ENCODE measurements at regions not wholly inside any gene's neighbourhood (a gene's known extent, or its start where the extent isn't known, plus 50 kb on each side); places are given as distances from the start of the nearest gene placed in this dataset.

DNA sequence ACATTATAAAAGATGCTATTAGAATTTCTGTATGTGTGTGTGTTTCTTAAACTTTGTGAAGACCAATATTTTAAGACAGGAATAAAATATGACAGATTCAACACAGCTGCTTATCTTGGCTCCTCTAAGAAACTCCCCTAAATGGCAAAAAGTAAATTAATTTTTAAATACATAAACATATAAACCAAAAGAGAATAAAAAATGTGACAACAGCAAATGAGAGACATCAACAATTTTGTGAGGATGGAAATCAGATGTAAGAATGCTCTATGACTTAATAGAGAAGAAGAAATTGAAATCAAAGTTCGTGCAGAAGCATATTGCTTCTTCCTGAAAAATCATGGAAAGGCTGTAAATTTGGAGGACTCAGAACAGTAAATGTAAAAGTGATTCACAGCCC lies 1083.8 kb downstream of the FLRT2 start:
- no peak overlapping the region for H3K4me3 ChIP-seq (ENCODE audit: low read depth in 1 of 5, low read length in 5 of 5)
- H3K9me3 ChIP-seq (ENCODE audit: control insufficient read depth in 5 of 5, low read length in 5 of 5) = no peaks in the 10 kb centered on the region
- H3K9ac ChIP-seq (ENCODE audit: low read length in 5 of 5) = no peak overlapping the region
- no peak overlapping the region for H3K27ac ChIP-seq (ENCODE audit: low read depth, low read length)
- no peaks in the 10 kb centered on the region for H3K27me3 ChIP-seq (ENCODE audit: control insufficient read depth in 5 of 5, insufficient read depth in 4 of 5, low read length in 5 of 5)
- H3K4me1 ChIP-seq (ENCODE audit: control insufficient read depth in 5 of 5, insufficient read depth in 5 of 5, low read length in 5 of 5) = no peaks in the 10 kb centered on the region
- H3K36me3 ChIP-seq (ENCODE audit: control insufficient read depth in 5 of 5, insufficient read depth in 5 of 5, low read length in 5 of 5) = no peaks in the 10 kb centered on the region

DNA sequence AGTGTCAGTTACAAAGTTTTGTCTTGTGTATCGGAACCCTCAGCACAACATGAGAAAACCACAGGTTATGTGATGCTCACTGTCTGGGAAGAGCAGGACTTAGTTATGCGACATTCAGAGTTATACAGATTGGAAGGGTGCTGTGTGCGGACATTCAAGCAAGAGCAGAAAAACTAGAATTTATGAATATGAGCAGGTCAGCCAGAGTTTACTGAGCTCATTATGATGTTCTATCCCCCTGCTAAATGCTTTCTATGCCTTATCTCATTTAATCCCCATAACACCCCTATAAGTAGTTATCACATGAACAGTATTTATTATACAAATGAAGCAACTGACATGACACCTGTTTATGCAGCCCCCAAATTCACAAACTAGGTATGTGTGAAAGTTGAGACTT lies 1083.2 kb downstream of the FLRT2 start:
- Histone ChIP-seq H3K27ac (ENCODE audit: low read depth, low read length) (no peak overlapping the region), H3K36me3 (ENCODE audit: control insufficient read depth in 5 of 5, insufficient read depth in 5 of 5, low read length in 5 of 5) (no peaks in the 10 kb centered on the region), H3K9ac (ENCODE audit: low read length in 5 of 5) (no peak overlapping the region), H3K9me3 (ENCODE audit: control insufficient read depth in 5 of 5, low read length in 5 of 5) (no peaks in the 10 kb centered on the region), H3K27me3 (ENCODE audit: control insufficient read depth in 5 of 5, insufficient read depth in 4 of 5, low read length in 5 of 5) (no peaks in the 10 kb centered on the region), H3K4me3 (ENCODE audit: low read depth in 1 of 5, low read length in 5 of 5) (no peak overlapping the region), H3K4me1 (ENCODE audit: control insufficient read depth in 5 of 5, insufficient read depth in 5 of 5, low read length in 5 of 5) (no peaks in the 10 kb centered on the region)

DNA sequence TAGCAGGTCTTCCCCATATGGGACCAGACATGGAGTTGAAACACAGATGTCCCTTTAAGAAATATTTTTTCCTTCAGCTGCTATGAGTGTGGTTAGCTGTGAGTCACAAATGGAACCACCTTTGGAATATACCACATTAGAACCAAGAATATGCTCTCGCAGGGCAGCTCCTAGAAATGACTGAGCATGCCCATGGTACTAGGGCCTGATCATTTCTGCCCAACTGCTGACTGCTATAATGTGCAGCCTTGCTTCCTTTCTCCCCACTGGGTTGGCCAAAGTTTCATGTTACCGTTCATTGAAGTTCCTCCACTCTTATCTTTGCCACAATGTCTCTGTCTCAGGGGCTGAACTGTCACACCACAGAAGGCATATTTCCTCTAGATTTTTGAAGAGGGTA lies 1074.6 kb downstream of the FLRT2 start:
- Histone ChIP-seq H3K4me3 (ENCODE audit: low read depth in 1 of 5, low read length in 5 of 5) (no peak overlapping the region), H3K27me3 (ENCODE audit: control insufficient read depth in 5 of 5, insufficient read depth in 4 of 5, low read length in 5 of 5) (no peaks in the 10 kb centered on the region), H3K9ac (ENCODE audit: low read length in 5 of 5) (no peak overlapping the region), H3K27ac (ENCODE audit: low read depth, low read length) (no peak overlapping the region), H3K36me3 (ENCODE audit: control insufficient read depth in 5 of 5, insufficient read depth in 5 of 5, low read length in 5 of 5) (no peaks in the 10 kb centered on the region), H3K4me1 (ENCODE audit: control insufficient read depth in 5 of 5, insufficient read depth in 5 of 5, low read length in 5 of 5) (peaks cover 0 to 13% (median 6%) of the 10 kb centered on the region in 5 donors), H3K9me3 (ENCODE audit: control insufficient read depth in 5 of 5, low read length in 5 of 5) (no peaks in the 10 kb centered on the region)

DNA sequence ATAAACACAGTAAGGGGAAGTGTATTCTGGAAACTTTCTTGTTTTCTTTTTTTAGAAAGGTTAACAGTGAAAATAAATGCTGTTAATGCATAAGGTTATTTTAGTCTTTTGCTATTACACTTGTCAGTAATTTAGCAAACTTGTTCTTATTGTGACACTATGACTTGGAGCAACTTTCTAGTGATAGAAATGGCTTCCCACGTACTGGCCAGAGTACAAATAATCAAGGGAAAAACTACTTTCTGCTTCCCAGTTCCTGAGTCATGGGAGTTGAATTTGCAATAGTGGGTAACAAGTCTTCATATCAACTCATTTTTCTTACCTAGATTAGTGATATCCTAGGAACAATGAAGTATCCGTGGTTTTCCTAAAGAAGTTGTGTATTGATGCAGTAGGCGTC lies 1072.3 kb downstream of the FLRT2 start:
- H3K9me3 ChIP-seq (ENCODE audit: control insufficient read depth in 5 of 5, low read length in 5 of 5) = no peaks in the 10 kb centered on the region
- peak overlapping the region in 1 of 5 donors; percentile 37 for H3K4me3 ChIP-seq (ENCODE audit: low read depth in 1 of 5, low read length in 5 of 5)

DNA sequence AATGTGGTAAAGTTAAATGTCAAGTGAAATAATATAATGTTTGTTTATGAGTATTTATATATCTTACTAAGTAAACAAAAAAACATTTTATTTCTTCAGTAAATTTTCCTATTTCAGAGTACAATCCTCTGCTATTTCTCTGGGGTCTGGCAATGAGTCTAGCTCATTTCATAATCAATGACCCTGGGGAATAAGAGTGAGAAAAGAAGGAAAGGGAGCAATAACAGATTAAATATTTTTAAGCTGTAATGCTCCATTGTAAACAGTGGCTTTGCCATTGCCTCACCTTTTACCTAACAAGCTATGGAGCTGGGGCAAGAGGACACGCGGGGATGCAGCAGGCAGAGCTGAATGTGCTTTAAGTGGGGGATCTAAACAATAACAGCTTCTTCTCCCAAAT lies 1071.9 kb downstream of the FLRT2 start:
- no peaks in the 10 kb centered on the region for H3K9me3 ChIP-seq (ENCODE audit: control insufficient read depth in 5 of 5, low read length in 5 of 5)
- H3K4me3 ChIP-seq (ENCODE audit: low read depth in 1 of 5, low read length in 5 of 5) = peak overlapping the region in 2 of 5 donors; percentile 28 to 37
- H3K27me3 ChIP-seq (ENCODE audit: control insufficient read depth in 5 of 5, insufficient read depth in 4 of 5, low read length in 5 of 5) = no peaks in the 10 kb centered on the region
- peaks cover 0 to 13% (median 6%) of the 10 kb centered on the region in 5 donors for H3K4me1 ChIP-seq (ENCODE audit: control insufficient read depth in 5 of 5, insufficient read depth in 5 of 5, low read length in 5 of 5)
- H3K36me3 ChIP-seq (ENCODE audit: control insufficient read depth in 5 of 5, insufficient read depth in 5 of 5, low read length in 5 of 5) = no peaks in the 10 kb centered on the region
- H3K27ac ChIP-seq (ENCODE audit: low read depth, low read length) = peak overlapping the region; percentile 25
- no peak overlapping the region for H3K9ac ChIP-seq (ENCODE audit: low read length in 5 of 5)

More for the DNA sequence above, 1072.3 kb downstream of the FLRT2 start:
- peak overlapping the region; percentile 25 for H3K27ac ChIP-seq (ENCODE audit: low read depth, low read length)
- no peak overlapping the region for H3K9ac ChIP-seq (ENCODE audit: low read length in 5 of 5)
- H3K36me3 ChIP-seq (ENCODE audit: control insufficient read depth in 5 of 5, insufficient read depth in 5 of 5, low read length in 5 of 5) = no peaks in the 10 kb centered on the region
- H3K27me3 ChIP-seq (ENCODE audit: control insufficient read depth in 5 of 5, insufficient read depth in 4 of 5, low read length in 5 of 5) = no peaks in the 10 kb centered on the region
- H3K4me1 ChIP-seq (ENCODE audit: control insufficient read depth in 5 of 5, insufficient read depth in 5 of 5, low read length in 5 of 5) = peaks cover 0 to 13% (median 6%) of the 10 kb centered on the region in 5 donors

DNA sequence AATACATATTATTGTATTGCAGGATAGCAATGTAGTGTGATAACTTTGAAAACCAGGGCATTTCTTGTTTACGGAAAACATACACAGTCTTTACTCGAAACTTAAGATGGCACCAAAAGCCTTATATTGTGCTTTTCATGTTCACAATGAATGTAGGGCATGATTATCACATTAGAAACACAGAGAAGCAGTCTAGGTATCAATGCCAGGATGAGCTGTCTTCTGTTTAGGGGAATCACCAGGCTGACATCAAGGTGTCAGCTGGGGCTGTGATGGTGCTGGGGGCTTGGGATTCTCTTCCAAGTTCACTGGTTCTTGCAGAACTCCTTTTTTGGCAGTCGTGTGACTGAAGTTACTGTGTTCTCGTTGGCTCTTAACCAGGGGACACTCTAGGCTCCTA lies 1067.3 kb downstream of the FLRT2 start:
- H3K4me3 ChIP-seq (ENCODE audit: low read depth in 1 of 5, low read length in 5 of 5) = no peak overlapping the region
- no peaks in the 10 kb centered on the region for H3K9me3 ChIP-seq (ENCODE audit: control insufficient read depth in 5 of 5, low read length in 5 of 5)
- H3K4me1 ChIP-seq (ENCODE audit: control insufficient read depth in 5 of 5, insufficient read depth in 5 of 5, low read length in 5 of 5) = peaks cover 0 to 10% (median 6%) of the 10 kb centered on the region in 5 donors
- no peak overlapping the region for H3K27ac ChIP-seq (ENCODE audit: low read depth, low read length)
- H3K36me3 ChIP-seq (ENCODE audit: control insufficient read depth in 5 of 5, insufficient read depth in 5 of 5, low read length in 5 of 5) = no peaks in the 10 kb centered on the region
- no peaks in the 10 kb centered on the region for H3K27me3 ChIP-seq (ENCODE audit: control insufficient read depth in 5 of 5, insufficient read depth in 4 of 5, low read length in 5 of 5)
- H3K9ac ChIP-seq (ENCODE audit: low read length in 5 of 5) = no peak overlapping the region

DNA sequence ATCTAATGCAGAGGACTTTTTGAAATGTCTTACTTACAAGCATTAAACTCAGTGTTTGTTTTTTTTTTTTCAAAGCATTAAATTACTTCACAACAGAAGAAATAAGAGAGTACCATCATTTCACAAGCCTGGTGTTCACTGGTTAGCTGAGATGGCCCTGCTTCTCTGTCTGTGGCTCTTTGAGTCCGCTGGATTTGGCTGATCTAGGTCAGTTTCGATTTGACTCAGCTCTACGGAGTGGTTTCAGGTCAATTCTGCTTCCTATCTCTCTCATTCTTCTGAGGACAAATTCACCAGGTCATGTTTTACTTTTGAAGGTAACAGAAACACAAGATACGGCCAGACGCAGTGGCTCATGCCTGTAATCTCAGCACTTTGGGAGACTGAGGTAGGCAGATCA lies 1066.1 kb downstream of the FLRT2 start:
- Histone ChIP-seq H3K36me3 (ENCODE audit: control insufficient read depth in 5 of 5, insufficient read depth in 5 of 5, low read length in 5 of 5) (no peaks in the 10 kb centered on the region), H3K27ac (ENCODE audit: low read depth, low read length) (no peak overlapping the region), H3K4me1 (ENCODE audit: control insufficient read depth in 5 of 5, insufficient read depth in 5 of 5, low read length in 5 of 5) (no peaks in the 10 kb centered on the region), H3K4me3 (ENCODE audit: low read depth in 1 of 5, low read length in 5 of 5) (no peak overlapping the region), H3K27me3 (ENCODE audit: control insufficient read depth in 5 of 5, insufficient read depth in 4 of 5, low read length in 5 of 5) (no peaks in the 10 kb centered on the region), H3K9me3 (ENCODE audit: control insufficient read depth in 5 of 5, low read length in 5 of 5) (no peaks in the 10 kb centered on the region), H3K9ac (ENCODE audit: low read length in 5 of 5) (no peak overlapping the region)

DNA sequence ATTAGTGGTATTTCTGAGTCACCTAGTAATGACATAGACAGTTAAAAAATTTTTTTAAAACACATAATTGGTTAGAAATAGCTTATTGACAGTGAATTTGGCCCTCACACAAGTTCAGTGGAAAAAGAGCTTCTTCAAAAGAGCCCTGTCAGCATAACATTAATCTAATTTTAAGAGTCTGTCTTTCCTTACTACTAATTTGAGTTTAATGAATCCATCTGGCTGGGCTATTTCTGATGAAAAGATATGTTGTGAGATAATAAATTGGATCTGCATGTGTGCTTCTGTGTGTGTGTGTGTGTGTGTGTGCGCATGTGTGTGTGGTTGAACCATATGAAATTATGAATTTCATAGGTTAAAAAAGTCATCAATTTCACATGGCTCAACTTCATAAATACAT lies 1045.2 kb downstream of the FLRT2 start:
- H3K9ac ChIP-seq (ENCODE audit: low read length in 5 of 5) = no peak overlapping the region

DNA sequence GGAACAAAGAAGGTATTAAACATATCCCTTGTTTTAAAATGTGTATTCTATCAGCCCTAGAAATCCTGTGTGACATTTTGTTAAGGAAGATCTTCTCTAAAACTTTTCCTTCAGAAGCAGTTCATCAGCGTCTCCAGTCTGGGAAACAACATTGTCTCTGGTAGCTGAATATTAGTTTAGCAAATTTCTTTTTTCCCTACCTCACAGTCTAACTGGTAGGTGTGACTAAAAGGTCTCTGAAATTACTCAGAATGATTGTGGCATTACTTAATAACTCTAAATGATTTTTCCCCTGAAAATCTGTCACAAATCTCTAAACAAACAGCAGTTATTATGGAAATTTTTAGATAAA lies 1044.8 kb downstream of the FLRT2 start:
- Histone ChIP-seq H3K9me3 (ENCODE audit: control insufficient read depth in 5 of 5, low read length in 5 of 5) (peaks cover 0 to 11% (median 7%) of the 10 kb centered on the region in 5 donors), H3K27me3 (ENCODE audit: control insufficient read depth in 5 of 5, insufficient read depth in 4 of 5, low read length in 5 of 5) (no peaks in the 10 kb centered on the region), H3K4me1 (ENCODE audit: control insufficient read depth in 5 of 5, insufficient read depth in 5 of 5, low read length in 5 of 5) (no peaks in the 10 kb centered on the region), H3K36me3 (ENCODE audit: control insufficient read depth in 5 of 5, insufficient read depth in 5 of 5, low read length in 5 of 5) (no peaks in the 10 kb centered on the region), H3K4me3 (ENCODE audit: low read depth in 1 of 5, low read length in 5 of 5) (no peak overlapping the region), H3K9ac (ENCODE audit: low read length in 5 of 5) (no peak overlapping the region), H3K27ac (ENCODE audit: low read depth, low read length) (no peak overlapping the region)

More for the DNA sequence above, 1045.2 kb downstream of the FLRT2 start:
- Histone ChIP-seq H3K4me3 (ENCODE audit: low read depth in 1 of 5, low read length in 5 of 5) (no peak overlapping the region), H3K36me3 (ENCODE audit: control insufficient read depth in 5 of 5, insufficient read depth in 5 of 5, low read length in 5 of 5) (no peaks in the 10 kb centered on the region), H3K4me1 (ENCODE audit: control insufficient read depth in 5 of 5, insufficient read depth in 5 of 5, low read length in 5 of 5) (no peaks in the 10 kb centered on the region), H3K9me3 (ENCODE audit: control insufficient read depth in 5 of 5, low read length in 5 of 5) (peaks cover 0 to 9% (median 6%) of the 10 kb centered on the region in 5 donors), H3K27ac (ENCODE audit: low read depth, low read length) (no peak overlapping the region), H3K27me3 (ENCODE audit: control insufficient read depth in 5 of 5, insufficient read depth in 4 of 5, low read length in 5 of 5) (no peaks in the 10 kb centered on the region)

DNA sequence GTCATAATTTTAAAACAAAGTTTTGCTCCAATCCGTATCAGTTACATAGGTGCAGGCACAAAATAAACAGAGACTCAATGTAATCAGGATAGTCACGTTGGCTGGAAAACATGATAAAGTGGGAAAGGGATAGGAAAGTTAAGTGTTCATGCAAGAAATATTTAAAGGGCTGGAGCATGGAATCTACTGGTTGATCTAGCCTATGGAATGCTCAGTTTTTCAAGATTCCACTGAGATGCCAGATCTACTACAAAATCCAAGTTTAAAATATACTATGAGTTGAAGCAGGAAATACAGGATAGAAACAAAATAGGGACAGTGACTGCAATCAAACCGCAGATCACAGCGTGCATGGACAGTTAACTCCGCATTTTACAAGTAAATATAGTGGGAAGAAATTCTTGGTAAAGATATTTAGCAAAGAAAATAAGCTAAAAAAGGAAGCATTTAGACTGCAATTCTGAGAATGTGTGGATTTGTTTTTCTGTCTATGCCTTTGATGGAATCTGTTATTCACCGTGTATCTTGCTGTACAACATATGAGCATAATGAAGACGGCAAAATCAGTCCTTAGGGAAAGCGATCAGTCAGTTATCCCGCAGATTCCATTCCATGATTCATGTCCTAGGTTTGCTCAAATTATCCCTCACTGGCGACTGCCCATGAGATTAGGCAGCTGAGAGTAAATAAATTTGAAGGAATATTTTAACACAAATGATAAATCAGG lies 1044.3 kb downstream of the FLRT2 start:
- Histone ChIP-seq H3K27ac (ENCODE audit: low read depth, low read length) (no peak overlapping the region), H3K27me3 (ENCODE audit: control insufficient read depth in 5 of 5, insufficient read depth in 4 of 5, low read length in 5 of 5) (no peaks in the 10 kb centered on the region), H3K36me3 (ENCODE audit: control insufficient read depth in 5 of 5, insufficient read depth in 5 of 5, low read length in 5 of 5) (no peaks in the 10 kb centered on the region), H3K9me3 (ENCODE audit: control insufficient read depth in 5 of 5, low read length in 5 of 5) (peaks cover 0 to 11% (median 7%) of the 10 kb centered on the region in 5 donors), H3K4me1 (ENCODE audit: control insufficient read depth in 5 of 5, insufficient read depth in 5 of 5, low read length in 5 of 5) (no peaks in the 10 kb centered on the region), H3K4me3 (ENCODE audit: low read depth in 1 of 5, low read length in 5 of 5) (no peak overlapping the region), H3K9ac (ENCODE audit: low read length in 5 of 5) (no peak overlapping the region)
